Fibroblast of skin of back (primary cell): ENCODE measurements at regions not wholly inside any gene's neighbourhood (a gene's known extent, or its start where the extent isn't known, plus 50 kb on each side); places are given as distances from the start of the nearest gene placed in this dataset.

Experiments
- DNase-seq: peaks from one replicate; pipeline ENCODE4 v3.0.0-alpha.2; 2013

- DNase-seq = no peak
These were observed 251.5 kb downstream of the WDR11 start for GRCh38 chr10:121102706-121103105.

GRCh38 chr10:121104476-121105111, 253.4 kb downstream of the WDR11 start:
- DNase-seq = no peak

- DNase-seq = no peak
These were observed 255.4 kb downstream of the WDR11 start for GRCh38 chr10:121106611-121107010.

- no peak for DNase-seq
These were observed 256.9 kb downstream of the WDR11 start for GRCh38 chr10:121108051-121108450.

- DNase-seq = no peak
These were observed 259.2 kb downstream of the WDR11 start for GRCh38 chr10:121110369-121110768.

GRCh38 chr10:121112136-121112535, 261.0 kb downstream of the WDR11 start:
- no peak for DNase-seq

- no peak for DNase-seq
These were observed 261.6 kb downstream of the WDR11 start for GRCh38 chr10:121112579-121113384.

GRCh38 chr10:121113385-121113696, 262.2 kb downstream of the WDR11 start:
- no peak for DNase-seq

- DNase-seq = no peak
These were observed 262.7 kb downstream of the WDR11 start for GRCh38 chr10:121113911-121114310.

- no peak for DNase-seq
These were observed 264.0 kb downstream of the WDR11 start for GRCh38 chr10:121115154-121115553.

- DNase-seq = no peak
These were observed 270.3 kb downstream of the WDR11 start for GRCh38 chr10:121121462-121121861.

GRCh38 chr10:121127151-121127906, 276.2 kb downstream of the WDR11 start:
- no peak for DNase-seq

GRCh38 chr10:121128164-121128563, 277.0 kb downstream of the WDR11 start:
- DNase-seq = no peak

- no peak for DNase-seq
These were observed 278.1 kb downstream of the WDR11 start for GRCh38 chr10:121129266-121129665.

GRCh38 chr10:121130382-121130781, 279.2 kb downstream of the WDR11 start:
- DNase-seq = no peak

GRCh38 chr10:121131014-121131413, 279.9 kb downstream of the WDR11 start:
- no peak for DNase-seq

GRCh38 chr10:121131426-121132265, 280.5 kb downstream of the WDR11 start:
- no peak for DNase-seq

- DNase-seq = no peak
These were observed 281.1 kb downstream of the WDR11 start for GRCh38 chr10:121132273-121132672.

- DNase-seq = no peak
These were observed 282.7 kb downstream of the WDR11 start for GRCh38 chr10:121133901-121134300.

GRCh38 chr10:121134711-121135110, 283.5 kb downstream of the WDR11 start:
- no peak for DNase-seq

- DNase-seq = no peak
These were observed 284.4 kb downstream of the WDR11 start for GRCh38 chr10:121135512-121135911.

GRCh38 chr10:121137533-121137932, 286.4 kb downstream of the WDR11 start:
- DNase-seq = no peak
